ENCODE measurements at regions not wholly inside any gene's neighbourhood (a gene's known extent, or its start where the extent isn't known, plus 50 kb on each side); places are given as distances from the start of the nearest gene placed in this dataset.

DNA sequence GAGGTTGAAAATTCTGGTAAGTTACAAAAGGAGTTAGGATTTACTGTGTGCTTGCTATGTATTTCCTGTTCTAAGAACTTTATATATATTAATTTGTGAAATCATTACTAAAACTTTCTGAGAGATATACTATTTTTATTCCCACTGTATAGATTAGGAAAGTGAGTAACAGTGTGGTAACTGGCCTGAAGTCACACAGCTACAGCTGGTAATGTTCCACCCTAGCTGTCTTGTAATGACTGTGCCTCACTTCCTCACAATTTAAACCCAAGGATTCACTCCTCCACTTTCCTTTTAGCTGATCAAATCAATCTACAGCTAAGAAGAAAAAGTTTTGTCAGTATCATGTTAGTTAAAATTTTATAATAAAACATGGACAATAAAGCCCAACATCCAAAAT is 278.8 kb downstream of the GAS1 start:
- H3K4me3 Mint-ChIP-seq: no peak overlapping the region
- DNase-seq (no peak), ATAC-seq (ENCODE audit: low read depth) (no peak)
- no peaks in the 10 kb centered on the region for H3K4me1 Mint-ChIP-seq
- H3K27me3 Mint-ChIP-seq: peaks cover 1% of the 10 kb centered on the region
- ChIA-PET CTCF (no interaction called here), POLR2A (no interaction called here)
- no peak overlapping the region for H3K27ac Mint-ChIP-seq
- TF ChIP-seq, protein P1, sequence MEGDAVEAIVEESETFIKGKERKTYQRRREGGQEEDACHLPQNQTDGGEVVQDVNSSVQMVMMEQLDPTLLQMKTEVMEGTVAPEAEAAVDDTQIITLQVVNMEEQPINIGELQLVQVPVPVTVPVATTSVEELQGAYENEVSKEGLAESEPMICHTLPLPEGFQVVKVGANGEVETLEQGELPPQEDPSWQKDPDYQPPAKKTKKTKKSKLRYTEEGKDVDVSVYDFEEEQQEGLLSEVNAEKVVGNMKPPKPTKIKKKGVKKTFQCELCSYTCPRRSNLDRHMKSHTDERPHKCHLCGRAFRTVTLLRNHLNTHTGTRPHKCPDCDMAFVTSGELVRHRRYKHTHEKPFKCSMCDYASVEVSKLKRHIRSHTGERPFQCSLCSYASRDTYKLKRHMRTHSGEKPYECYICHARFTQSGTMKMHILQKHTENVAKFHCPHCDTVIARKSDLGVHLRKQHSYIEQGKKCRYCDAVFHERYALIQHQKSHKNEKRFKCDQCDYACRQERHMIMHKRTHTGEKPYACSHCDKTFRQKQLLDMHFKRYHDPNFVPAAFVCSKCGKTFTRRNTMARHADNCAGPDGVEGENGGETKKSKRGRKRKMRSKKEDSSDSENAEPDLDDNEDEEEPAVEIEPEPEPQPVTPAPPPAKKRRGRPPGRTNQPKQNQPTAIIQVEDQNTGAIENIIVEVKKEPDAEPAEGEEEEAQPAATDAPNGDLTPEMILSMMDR (IDR thresholded peaks at IDR 0.05): no peak
- intact Hi-C loops (cut with micrococcal nuclease): no loop called here
- no peaks in the 10 kb centered on the region for H3K36me3 Mint-ChIP-seq (ENCODE audit: low read depth)
- peaks cover 7% of the 10 kb centered on the region for H3K9me3 Mint-ChIP-seq

DNA sequence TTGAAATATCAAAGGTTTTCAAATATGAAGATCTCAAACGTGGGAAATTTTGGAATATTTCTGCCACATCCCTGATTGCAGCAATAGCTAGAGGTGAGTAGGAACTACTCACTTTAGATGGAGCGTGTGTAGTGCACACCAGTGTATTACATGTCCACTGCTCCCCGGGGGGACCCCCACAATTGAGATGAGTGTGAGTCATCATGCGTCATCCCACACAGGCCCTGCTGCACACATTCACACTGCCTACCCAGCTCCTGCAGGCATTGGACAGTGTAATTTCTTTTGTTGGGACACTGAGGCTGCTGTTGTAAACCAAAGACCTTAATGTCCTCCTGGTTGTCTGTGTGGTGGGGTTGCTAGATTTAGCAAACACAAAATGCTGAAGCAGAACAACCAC is 280.0 kb downstream of the GAS1 start:
- POLR2A ChIA-PET: no interaction called here
- ATAC-seq (ENCODE audit: low read depth) (no peak), DNase-seq (no peak)
- TF ChIP-seq, protein P1 (IDR thresholded peaks at IDR 0.05): no peak
- Mint-ChIP-seq H3K27ac (no peak overlapping the region), H3K4me3 (no peak overlapping the region), H3K27me3 (peaks cover 1% of the 10 kb centered on the region), H3K9me3 (peaks cover 7% of the 10 kb centered on the region), H3K36me3 (ENCODE audit: low read depth) (no peaks in the 10 kb centered on the region), H3K4me1 (no peaks in the 10 kb centered on the region)
- intact Hi-C loops (cut with micrococcal nuclease): no loop called here
- CTCF ChIA-PET: no interaction called here

DNA sequence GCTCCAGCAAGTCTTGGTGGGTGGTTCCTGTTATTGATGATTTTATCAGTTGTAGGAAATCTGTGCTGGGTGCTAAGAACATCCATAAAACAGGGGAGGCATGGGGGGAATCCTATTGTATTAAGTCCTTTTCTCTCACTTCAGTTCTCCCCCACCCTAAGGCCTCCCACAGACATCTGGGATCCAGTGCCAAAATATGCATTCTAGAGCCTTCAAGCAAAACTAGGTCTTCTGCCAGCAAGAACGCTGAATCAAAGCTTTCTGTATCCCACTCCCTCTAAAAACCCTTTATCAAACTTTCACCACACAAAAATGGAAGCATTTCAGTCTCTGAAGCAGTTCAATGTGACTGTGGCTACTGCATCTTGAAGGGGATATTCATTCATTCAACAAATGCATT is 281.9 kb downstream of the GAS1 start:
- Mint-ChIP-seq H3K27ac (no peak overlapping the region), H3K27me3 (peaks cover 1% of the 10 kb centered on the region), H3K4me1 (no peaks in the 10 kb centered on the region), H3K4me3 (no peak overlapping the region), H3K9me3 (peaks cover 3% of the 10 kb centered on the region), H3K36me3 (ENCODE audit: low read depth) (no peaks in the 10 kb centered on the region)
- CTCF ChIA-PET: no interaction called here
- ATAC-seq (ENCODE audit: low read depth) (no peak), DNase-seq (no peak)
- intact Hi-C loops (cut with micrococcal nuclease): no loop called here
- POLR2A ChIA-PET: no interaction called here
- TF ChIP-seq, protein P1 (IDR thresholded peaks at IDR 0.05): no peak

DNA sequence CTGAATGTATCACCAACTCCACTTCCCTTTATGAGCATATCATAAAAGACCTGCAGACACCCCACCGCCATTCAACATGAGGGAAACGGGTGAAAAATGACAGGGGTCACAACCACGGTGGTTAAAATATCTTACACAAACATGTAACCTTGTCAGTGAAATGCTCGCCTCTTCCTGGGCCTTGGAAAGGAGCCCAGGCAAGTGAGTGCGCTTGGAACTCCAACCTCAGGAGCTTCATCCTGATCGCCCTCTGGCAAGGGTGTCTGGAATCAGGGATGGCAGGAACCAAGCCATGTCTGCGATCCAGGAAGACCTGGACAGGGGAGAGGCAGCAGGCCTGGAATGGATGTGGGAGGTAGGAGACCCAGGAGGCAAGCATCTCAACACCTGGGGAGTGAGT is 282.7 kb downstream of the GAS1 start:
- Mint-ChIP-seq H3K9me3 (no peaks in the 10 kb centered on the region), H3K27me3 (peaks cover 3% of the 10 kb centered on the region), H3K4me1 (no peaks in the 10 kb centered on the region), H3K27ac (no peak overlapping the region), H3K36me3 (ENCODE audit: low read depth) (no peaks in the 10 kb centered on the region), H3K4me3 (no peak overlapping the region)
- ChIA-PET POLR2A (no interaction called here), CTCF (no interaction called here)
- ATAC-seq (ENCODE audit: low read depth) (no peak), DNase-seq (no peak)
- TF ChIP-seq, protein P1 (IDR thresholded peaks at IDR 0.05): no peak
- intact Hi-C loops (cut with micrococcal nuclease): no loop called here

GRCh38 chr9:86663905-86664304 is 283.4 kb downstream of the GAS1 start:
- Mint-ChIP-seq H3K27me3 (peaks cover 3% of the 10 kb centered on the region), H3K4me3 (no peak overlapping the region), H3K4me1 (no peaks in the 10 kb centered on the region), H3K27ac (no peak overlapping the region), H3K36me3 (ENCODE audit: low read depth) (no peaks in the 10 kb centered on the region), H3K9me3 (no peaks in the 10 kb centered on the region)
- CTCF ChIA-PET: no interaction called here
- TF ChIP-seq, protein P1 (IDR thresholded peaks at IDR 0.05): no peak
- DNase-seq (no peak), ATAC-seq (ENCODE audit: low read depth) (no peak)
- intact Hi-C loops (cut with micrococcal nuclease): no loop called here
- POLR2A ChIA-PET: no interaction called here
